ENCODE measurements at regions not wholly inside any gene's neighbourhood (a gene's known extent, or its start where the extent isn't known, plus 50 kb on each side); places are given as distances from the start of the nearest gene placed in this dataset.
"Not testable (repeated sequence)": the region's sequence is repeated elsewhere in the genome, so short reads cannot be mapped to it uniquely, and the experiment has no call there.

DNA sequence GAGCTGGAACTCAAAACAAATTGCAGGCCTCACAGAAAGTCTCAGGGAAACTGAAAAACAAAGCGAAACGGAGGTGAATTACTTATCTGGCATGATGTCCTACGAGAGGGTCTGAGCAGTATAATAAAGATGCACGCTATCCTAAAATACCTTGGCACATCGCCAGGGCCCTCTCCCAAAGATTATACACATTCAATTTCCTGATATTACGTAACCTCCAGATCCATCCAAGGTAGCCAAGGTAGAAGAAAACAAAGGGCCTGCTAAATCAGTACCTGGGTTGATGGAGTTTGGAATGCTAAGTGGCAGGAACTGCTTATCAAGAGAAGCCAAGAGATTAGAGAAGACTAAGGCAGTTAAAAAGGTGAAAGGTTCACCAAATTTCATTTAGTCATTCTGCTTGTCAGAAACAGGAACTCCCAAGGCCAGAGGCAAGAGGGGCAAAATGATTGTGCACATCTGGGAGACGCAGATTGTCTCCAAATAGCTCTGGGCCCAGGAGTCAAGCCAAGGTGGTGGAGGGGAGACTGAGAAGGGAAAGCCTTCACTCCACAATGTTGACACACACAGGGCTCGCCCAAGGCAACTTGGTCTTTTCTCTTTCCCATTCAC lies 236.8 kb upstream of the ATP5MC3 start:
- no peak for DNase-seq (ENCODE audit: low read depth, low spot score)

DNA sequence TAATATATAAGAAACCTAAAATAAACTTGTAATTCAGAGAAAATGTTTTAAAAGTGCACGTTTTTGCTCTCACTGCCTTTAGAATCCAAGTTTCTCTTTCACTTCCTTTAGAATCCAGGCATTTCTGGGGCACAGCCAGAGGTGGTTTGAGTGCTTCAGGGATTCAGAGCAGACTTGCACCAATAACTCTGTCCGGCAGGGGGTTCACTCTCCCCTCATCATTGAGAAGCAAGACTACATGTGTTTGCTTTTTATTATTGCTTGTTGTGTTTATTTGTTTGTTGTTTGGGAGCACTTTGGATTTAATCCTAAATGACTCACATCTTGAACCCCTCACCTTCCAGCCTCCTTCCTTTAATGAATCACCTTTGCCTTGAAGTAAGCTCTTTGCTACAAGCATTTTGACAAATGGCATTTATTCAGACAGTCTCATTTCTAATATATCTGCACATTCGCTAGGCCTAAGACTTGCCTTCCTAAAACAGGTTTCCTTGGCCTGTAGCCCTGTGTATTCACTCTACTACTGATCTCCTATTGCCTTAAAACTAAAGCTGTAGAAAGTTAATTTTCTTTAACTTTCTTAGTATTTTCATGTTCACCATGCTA lies 233.5 kb upstream of the ATP5MC3 start:
- no peak for DNase-seq (ENCODE audit: low read depth, low spot score)

DNA sequence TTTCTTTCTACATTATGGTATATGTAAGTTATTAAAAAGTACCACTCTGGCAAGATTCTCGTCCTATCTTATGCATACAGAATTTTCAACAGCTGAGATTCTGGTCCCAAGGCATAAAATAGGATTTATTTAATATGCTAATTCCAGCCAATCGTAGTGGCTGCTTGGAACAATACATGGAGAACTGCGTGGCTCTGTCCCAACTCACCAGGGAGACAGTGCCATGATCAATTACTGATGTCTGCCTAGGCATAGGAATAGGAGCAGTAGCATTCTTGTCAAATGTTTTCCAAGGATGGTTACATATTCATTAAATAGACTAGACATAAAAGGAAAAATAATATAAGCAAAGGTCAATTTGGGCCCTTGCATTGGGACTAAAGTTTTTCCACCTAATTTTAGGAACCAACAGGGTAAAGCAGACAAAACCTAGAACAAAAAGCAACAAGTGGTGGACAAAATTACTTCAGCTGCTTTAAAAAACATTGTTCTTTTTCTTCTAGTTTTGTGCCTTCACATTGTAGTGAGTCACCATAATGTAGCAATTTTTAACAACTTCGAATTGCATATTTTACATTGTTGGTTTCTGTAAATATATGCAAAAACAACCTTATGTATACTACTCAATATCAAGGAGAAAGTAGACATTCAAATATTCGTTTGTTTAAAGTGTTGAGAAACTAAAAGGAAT lies 232.8 kb upstream of the ATP5MC3 start:
- no peak for DNase-seq (ENCODE audit: low read depth, low spot score)

DNA sequence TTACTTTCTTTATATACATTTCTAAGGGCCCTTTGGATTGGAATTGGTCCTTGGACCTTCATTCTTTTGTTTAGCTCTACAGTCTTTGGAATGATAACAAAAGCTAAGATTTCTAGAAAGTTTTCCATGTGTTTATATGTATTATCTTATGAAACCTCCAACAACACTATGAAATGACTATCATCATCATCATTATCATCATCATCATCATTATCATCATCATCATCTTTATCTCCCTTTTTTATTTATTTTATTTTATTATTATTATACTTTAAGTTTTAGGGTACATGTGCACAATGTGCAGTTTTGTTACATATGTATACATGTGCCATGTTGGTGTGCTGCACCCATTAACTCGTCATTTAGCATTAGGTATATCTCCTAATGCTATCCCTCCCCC lies 229.4 kb upstream of the ATP5MC3 start:
- not testable (repeated sequence) for DNase-seq (ENCODE audit: low read depth, low spot score)

DNA sequence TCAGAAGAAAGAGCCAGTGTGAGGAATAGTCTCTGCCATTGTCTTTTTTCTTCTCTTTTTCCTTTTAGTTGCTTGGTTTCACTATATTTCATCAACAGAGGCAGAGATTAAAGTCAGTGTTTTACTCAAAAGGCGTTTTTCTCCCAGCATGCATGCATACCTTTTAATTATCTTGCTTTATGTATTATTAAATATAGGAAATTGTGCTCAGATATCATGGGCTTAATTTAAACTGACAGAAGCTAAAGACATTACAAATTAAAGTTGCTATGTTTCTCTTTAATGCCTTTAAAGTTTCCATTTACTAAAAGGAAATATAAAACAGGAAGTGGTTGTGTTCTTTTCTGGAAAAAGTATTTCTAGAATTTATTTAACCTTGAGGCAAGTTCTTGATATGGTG lies 223.3 kb upstream of the ATP5MC3 start:
- DNase-seq (ENCODE audit: low read depth, low spot score) = no peak

DNA sequence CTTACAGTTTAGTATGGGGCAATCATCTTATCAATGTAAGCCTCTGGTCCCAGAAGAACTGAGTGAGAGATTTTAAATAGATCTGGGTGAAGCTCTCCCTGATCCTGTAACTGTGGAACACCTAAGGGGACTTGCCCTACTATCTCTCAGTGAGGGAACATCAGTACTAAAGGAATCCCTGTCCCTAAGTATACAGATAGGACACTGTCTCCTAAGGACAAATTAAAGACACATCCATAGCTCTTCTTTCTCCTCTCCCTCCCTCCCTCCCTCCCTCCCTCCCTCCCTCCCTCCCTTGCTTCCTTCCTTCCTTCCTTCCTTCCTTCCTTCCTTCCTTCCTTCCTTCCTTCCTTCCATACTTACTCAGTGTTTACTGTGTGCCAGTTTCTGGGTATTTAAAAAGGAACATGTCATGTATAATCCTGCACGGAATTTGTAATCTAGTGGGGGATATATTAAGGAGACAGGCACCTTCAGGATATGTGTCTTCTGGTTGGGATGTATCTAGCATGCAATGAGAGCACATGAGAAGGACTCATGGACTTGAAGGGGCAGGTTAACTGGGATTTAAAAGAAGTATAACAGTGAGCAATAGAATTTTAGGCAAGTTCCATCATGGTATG lies 222.2 kb upstream of the ATP5MC3 start:
- no peak for DNase-seq (ENCODE audit: low read depth, low spot score)

DNA sequence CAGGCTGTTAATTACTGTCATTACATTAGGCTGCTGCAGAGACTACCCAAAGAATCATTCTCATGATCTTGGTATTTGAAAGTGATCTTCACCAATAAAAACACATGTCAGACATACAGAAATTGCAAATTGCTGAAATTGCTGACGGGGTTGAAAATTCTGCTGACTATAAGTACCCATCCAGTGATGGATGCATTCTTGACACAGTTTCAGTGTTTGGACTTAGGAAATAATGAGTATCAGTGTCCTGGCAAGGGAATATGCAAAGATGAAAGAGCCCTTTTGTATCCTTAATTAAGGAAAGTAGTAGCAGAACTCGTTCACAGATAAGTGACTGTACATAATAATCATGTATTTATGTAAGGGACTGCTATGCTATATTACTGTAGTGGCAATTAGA lies 221.1 kb upstream of the ATP5MC3 start:
- DNase-seq (ENCODE audit: low read depth, low spot score) = no peak

DNA sequence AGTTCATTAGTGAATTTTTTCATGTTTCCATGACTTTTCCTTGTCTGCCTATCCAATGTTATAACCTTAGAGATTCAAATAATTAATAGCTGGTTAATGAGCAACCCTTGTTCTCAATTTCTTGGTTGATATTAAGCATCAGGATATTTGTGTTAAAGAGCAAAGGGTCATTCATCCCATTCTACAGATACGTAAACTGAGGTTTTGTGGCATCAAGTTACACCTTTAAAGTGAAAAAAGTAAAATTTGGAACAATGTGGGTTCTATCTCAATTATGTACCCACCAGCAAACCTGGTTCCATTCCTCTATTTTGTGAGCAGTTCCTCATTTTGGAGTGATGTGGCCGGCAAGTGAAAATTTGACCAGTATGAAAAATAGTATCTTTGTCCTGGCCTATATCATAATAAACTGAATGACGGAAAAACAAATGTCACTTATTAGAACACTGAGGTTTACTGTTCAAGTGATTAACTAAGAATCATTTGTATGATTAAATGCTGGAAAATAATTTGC lies 220.5 kb upstream of the ATP5MC3 start:
- DNase-seq (ENCODE audit: low read depth, low spot score) = no peak

DNA sequence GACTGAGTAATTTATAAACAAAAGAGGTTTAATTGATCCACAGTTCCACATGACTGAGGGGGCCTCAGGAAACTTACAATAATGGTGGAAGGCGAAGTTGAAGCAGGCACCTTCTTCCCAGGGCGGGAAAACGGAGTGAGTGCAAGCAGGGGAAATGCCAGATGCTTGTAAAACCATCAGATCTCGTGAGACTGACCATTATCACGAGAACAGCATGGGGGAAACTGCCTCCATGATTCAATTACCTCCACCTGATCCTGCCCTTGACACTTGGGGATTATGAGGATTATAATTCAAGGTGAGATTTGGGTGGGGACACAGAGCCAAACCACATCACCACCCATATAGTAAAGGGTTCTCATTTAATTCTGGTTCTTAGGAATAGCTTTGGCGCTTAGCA lies 219.5 kb upstream of the ATP5MC3 start:
- no peak for DNase-seq (ENCODE audit: low read depth, low spot score)

DNA sequence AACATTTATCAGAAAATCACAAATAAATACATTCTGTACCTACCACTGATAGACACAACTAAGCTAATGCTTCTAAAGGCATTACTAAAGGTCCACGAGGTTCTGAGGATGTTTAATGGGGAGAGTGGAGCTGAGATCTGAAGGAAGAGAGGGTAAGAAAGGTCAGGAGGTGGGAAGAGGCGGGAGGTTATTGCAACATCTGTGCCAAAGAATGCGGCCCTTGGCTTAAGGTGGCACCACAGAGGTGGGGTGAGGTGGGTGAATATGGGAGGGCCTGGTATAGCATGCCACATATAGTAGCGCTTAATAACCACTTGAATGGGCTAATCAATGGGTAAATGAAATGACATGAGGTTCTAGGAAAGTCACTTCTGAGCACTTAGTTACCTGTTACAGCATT lies 217.8 kb upstream of the ATP5MC3 start:
- no peak for DNase-seq (ENCODE audit: low read depth, low spot score)

DNA sequence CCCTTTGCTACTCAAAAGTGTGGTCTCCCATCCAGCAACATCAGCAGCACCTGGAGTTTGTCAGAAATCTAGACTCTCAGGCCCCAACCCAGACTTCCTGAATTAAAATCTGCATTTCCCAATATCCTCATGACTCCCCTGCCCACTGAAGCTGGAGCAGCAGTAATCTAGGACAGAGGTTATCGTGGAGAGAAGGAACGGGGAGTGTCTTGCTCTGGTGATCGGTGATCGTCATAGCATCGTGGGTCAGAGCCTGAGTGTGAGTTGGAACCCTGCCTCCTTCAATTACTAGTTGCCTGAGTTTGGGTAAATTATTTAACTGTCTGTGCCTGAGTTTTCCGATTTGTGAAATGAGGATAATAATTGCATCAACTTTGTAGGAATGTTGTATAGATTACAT lies 217.3 kb upstream of the ATP5MC3 start:
- DNase-seq (ENCODE audit: low read depth, low spot score) = no peak

DNA sequence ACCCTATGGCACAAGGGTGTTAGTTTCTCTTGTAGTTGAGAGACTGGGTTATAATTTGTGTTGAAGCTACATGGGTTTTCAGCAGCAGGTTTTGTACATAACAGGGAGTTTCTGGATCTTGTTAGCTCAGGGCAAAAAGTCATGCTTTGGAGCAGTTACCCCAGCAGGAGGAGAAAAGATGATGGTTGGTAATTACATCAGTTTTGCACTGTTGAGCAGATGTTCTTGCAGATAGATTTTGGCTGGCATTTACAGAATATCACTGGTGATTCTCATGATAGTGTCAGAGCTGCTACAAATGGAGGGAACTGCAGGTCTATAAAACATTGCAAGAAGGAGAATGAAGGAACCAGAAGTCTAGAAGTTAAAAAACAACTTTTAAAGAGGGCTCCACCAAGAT lies 215.2 kb upstream of the ATP5MC3 start:
- no peak for DNase-seq (ENCODE audit: low read depth, low spot score)

DNA sequence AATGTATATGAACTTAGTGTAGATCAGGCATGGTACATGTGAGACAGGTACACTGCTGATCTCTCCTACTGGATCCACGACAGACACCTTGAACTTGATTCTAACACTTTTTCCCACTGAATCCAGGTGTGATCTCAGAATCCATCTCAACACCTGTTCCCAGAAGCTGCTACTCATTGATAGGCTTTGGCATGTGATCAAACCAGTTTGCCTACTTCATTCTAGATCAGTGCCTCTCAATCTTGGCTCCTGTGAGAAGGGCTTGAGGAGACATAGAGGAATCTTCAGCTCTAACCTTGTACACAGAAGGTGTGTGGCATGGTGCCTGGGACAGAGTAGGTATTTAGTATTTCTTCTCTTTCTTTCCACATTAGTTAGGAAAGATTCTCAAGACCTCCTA lies 212.3 kb upstream of the ATP5MC3 start:
- no peak for DNase-seq (ENCODE audit: low read depth, low spot score)

DNA sequence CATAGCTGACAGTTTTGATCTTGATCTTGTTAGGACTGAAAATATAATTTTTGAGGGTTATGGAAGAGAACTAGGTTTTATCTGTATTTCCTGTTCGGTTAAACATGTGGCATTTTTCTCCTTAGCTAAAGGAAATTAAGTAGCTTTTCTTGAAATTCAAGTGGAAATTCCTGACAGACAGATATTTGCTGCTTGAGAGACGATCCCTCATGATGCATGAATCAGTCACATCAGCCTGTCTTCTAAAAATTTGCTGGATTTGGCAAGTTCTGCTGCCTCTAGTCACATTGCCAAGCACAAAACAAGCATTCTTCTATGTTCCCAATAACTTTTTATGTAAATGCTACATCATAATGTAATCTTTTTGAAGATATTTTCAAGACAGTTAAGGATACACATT lies 201.8 kb upstream of the ATP5MC3 start:
- DNase-seq (ENCODE audit: low read depth, low spot score) = no peak

DNA sequence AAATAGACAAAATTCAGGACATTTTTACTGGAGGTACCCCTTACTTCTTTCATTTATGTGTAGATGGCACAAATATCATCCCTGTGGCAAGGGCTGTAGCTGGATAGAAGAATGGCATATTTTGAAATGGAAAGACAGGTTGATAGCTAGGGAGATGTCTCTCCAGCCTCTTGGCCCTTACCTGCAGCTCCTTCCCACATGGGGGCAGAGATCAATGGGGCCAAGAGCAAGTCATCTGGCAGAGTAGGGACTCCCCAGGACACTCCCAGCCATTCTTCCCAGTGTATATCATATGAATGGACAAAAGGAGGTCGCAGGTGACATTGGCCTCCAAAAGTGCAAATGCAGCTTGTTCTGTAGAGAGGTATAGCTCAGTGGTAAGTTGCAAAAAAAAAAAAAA lies 192.2 kb upstream of the ATP5MC3 start:
- DNase-seq (ENCODE audit: low read depth, low spot score) = no peak

DNA sequence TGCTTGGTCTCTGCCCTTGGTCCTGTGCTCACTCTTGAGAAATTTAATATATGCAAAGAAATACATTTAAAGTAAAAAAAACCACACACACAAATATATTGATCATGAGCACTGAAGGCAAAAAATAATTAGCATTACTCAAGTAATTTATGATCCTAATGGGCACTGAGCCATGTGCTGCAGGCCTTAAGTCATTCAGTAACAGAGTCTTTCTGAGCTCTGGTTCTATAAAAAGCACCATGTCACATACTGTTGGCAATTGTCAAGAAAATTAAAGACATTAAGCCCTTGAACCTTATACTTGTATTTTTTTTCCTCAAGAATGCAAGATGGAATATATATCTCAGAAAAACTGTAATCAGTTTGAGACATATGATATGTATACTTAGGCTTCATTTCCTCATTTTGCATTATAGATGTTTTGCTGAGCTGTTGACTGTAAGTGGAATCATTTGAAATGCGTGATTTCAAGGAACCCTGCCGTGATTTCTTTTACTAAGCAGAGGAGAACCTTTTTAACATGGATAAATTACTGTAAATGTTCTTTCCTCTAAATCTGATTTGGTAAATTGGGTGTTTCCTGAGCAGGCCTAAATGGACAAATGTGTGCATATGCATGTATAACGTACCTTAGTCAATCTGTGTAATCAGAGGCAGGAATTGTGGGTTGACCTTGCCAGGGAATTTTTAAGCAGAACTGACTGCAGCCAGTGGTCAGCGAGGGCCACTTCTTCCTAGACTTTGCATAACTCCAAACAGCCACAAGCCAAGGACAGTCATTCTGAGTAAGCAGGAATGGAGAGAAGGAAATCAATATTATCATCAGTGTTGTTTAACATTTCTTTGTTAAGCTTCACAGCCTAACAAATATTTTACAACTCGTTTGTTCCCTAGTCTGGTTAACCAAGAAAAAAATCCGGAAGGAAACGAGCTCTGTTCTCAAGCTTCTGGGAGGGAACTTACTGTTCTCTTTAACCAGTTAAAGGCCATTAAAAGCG lies 191.5 kb upstream of the ATP5MC3 start:
- DNase-seq (ENCODE audit: low read depth, low spot score) = no peak

DNA sequence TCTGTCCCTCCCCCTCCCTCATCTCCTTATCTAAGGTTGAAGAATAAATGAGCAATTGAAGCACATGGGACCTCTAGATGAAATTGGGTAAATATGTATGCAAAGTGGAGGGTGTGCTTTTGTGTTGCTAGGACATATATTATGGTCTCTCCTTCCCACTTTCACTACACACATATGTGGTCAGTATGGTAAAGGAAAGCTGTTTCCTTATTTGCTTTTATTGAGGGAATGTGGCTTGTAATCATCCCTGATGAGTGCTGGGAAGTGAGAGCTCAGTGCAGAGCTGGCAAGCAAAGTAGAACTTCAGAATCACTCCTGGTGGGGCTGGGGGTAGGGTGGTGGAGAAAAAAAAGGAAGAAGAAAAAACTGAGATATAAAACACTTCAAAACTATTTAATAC lies 189.9 kb upstream of the ATP5MC3 start:
- DNase-seq (ENCODE audit: low read depth, low spot score) = no peak

DNA sequence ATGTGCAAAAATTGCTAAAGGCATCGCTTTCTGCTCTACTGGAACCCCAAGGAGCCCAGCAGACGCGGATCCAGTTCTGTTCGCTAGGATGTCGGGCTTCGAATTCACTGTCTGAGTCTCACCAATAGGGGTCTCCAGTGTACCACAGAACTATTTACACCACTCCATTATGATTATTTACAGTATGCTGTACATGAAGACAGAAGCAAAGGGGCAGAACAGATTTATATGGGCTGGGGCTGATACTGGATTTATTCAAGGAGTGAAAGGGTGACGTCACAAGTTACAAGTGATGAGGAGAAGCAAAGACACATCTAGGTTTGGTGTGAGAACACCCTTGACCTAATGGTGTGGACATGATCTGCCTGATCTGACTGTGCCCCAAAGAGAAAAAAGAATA lies 185.3 kb upstream of the ATP5MC3 start:
- no peak for DNase-seq (ENCODE audit: low read depth, low spot score)

DNA sequence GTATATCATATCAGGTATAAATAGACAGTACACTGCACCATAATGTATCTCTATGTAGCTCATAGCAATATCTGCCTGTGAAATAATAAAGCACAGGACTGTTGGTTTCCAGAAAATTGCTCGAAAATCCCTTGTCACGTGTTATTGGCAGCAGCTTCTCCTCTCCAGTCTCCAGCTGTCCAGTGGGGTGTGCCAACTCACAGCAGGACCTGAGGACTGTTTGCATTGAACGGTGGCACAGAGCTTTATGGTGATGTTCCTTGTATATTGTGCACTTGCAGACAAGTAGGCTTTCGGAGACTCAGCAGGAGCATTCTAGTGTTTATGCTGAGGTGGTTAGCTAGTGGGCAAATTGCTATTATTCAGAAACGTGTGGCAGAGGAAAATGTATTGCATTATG lies 182.2 kb upstream of the ATP5MC3 start:
- DNase-seq (ENCODE audit: low read depth, low spot score) = no peak

DNA sequence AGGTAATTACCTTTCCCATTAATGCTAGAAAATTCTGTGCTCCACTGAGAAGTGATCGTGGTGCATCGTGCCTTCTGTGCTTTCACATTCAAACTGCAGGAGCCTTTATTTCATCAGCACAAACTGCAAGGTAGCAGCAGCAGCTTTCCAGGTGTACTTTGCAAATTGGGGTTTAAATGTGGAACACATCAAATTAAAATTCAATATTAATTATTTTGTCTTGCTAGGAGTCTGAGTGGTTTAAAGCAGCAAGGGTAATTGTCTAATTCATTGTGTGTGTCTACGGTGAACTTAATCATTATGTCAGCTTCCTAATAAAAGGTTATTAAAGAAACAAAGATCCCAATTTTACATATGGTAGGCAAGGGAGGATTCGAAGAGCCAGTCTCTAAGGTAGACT lies 180.8 kb upstream of the ATP5MC3 start:
- no peak for DNase-seq (ENCODE audit: low read depth, low spot score)

DNA sequence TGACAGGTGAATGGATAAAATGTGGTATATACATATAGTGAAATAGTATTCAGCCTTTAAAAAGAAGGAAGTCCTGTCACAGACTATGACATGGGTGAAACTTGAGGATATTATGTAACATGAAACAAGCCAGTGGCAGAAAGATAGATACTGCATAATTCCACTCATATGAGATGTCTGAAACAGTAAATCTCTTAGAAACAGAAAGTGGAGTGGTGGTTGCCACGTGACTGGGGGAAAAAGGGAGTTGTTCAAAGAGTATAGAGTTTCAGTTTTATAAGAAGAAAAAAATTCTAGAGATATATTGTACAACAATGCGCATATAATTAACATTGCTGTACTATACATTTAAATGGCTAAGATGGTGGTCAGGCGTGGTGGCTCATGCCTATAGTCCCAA lies 178.2 kb upstream of the ATP5MC3 start:
- DNase-seq (ENCODE audit: low read depth, low spot score) = no peak

DNA sequence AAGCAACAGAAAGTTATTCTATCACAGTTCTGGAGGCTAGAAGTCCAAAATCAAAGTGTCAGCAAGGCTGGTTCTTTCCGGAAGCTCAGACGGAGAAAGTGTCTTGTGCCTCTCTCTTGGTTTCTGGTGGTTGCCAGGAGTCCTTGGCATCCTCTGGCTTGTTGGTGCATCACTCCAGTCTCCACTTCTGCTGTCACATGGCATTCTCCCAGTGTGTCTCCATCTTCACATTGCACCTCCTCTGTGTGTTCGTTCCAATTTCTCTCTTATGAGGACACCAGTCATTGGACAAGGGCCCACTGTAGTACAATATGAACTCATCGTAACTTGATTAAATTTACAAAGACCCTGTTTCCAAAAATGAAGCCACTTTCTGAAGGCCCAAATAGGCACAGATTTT lies 175.4 kb upstream of the ATP5MC3 start:
- no peak for DNase-seq (ENCODE audit: low read depth, low spot score)

All from brain pericyte (primary cell).